ENCODE measurements at regions not wholly inside any gene's neighbourhood (a gene's known extent, or its start where the extent isn't known, plus 50 kb on each side); places are given as distances from the start of the nearest gene placed in this dataset.

- no peak overlapping the region for H3K9ac ChIP-seq (ENCODE audit: low read length)
- no peak overlapping the region for H2AFZ ChIP-seq (ENCODE audit: insufficient read depth, low read length, poor library complexity)
- H3K9me3 ChIP-seq (ENCODE audit: insufficient read depth, low read depth, low read length) = no peaks in the 10 kb centered on the region
- no peak overlapping the region for H2BK120ac ChIP-seq (ENCODE audit: insufficient read depth, low read length, poor library complexity)
- no peak overlapping the region for H2AK5ac ChIP-seq (ENCODE audit: low read length)
- WGBS (ENCODE audit: extremely low coverage, insufficient coverage, insufficient read length) = no CpG with 5 or more reads among the region's 3 CpGs
- no peak overlapping the region for H3K14ac ChIP-seq (ENCODE audit: low read length)
- H3K4me3 ChIP-seq (ENCODE audit: low read depth, low read length) = no peak overlapping the region
- no peaks in the 10 kb centered on the region for H3K27me3 ChIP-seq (ENCODE audit: insufficient read depth, low read length)
- no peak overlapping the region for H3K4me2 ChIP-seq (ENCODE audit: low read length)
- no peak overlapping the region for H2BK12ac ChIP-seq (ENCODE audit: low read length)
- no peak overlapping the region for H4K8ac ChIP-seq (ENCODE audit: low read depth, low read length)
- no peaks in the 10 kb centered on the region for H3K36me3 ChIP-seq (ENCODE audit: control insufficient read depth in 1 of 2, insufficient read depth in 2 of 2, low read length in 2 of 2)
- no peak overlapping the region for H3K23ac ChIP-seq (ENCODE audit: low read length)
- H3K79me1 ChIP-seq (ENCODE audit: low read length) = no peaks in the 10 kb centered on the region
- no peaks in the 10 kb centered on the region for H3K79me2 ChIP-seq (ENCODE audit: control insufficient read depth, insufficient read depth, low read length, poor library complexity)
- no peak for DNase-seq
- no peaks in the 10 kb centered on the region for H3K4me1 ChIP-seq (ENCODE audit: control insufficient read depth in 1 of 2, insufficient read depth in 2 of 2, low read length in 2 of 2)
- no peak overlapping the region for H3K27ac ChIP-seq (ENCODE audit: low read depth, low read length)
- H3K18ac ChIP-seq (ENCODE audit: low read length) = no peak overlapping the region
- no peak overlapping the region for H3K4ac ChIP-seq (ENCODE audit: low read depth, low read length)
- no peak overlapping the region for H2BK5ac ChIP-seq (ENCODE audit: low read depth, low read length, poor library complexity)
- no peak overlapping the region for H4K12ac ChIP-seq (ENCODE audit: low read depth, low read length)
- H4K91ac ChIP-seq (ENCODE audit: low read depth, low read length) = no peak overlapping the region
Measured at GRCh38 chr4:24089851-24090534, 200.1 kb upstream of the PPARGC1A start.

GRCh38 chr4:24080871-24081270, 191.0 kb upstream of the PPARGC1A start:
- H2BK5ac ChIP-seq (ENCODE audit: low read depth, low read length, poor library complexity) = no peak overlapping the region
- H3K27me3 ChIP-seq (ENCODE audit: insufficient read depth, low read length) = no peaks in the 10 kb centered on the region
- no peaks in the 10 kb centered on the region for H3K9me3 ChIP-seq (ENCODE audit: insufficient read depth, low read depth, low read length)
- no peak overlapping the region for H3K4me3 ChIP-seq (ENCODE audit: low read depth, low read length)
- H3K36me3 ChIP-seq (ENCODE audit: control insufficient read depth in 1 of 2, insufficient read depth in 2 of 2, low read length in 2 of 2) = no peaks in the 10 kb centered on the region
- no peak overlapping the region for H3K27ac ChIP-seq (ENCODE audit: low read depth, low read length)
- no peak overlapping the region for H2AK5ac ChIP-seq (ENCODE audit: low read length)
- no peak overlapping the region for H3K9ac ChIP-seq (ENCODE audit: low read length)
- no peaks in the 10 kb centered on the region for H3K4me1 ChIP-seq (ENCODE audit: control insufficient read depth in 1 of 2, insufficient read depth in 2 of 2, low read length in 2 of 2)
- H3K4me2 ChIP-seq (ENCODE audit: low read length) = no peak overlapping the region
- no CpG with 5 or more reads among the region's 2 CpGs for WGBS (ENCODE audit: extremely low coverage, insufficient coverage, insufficient read length)
- H4K91ac ChIP-seq (ENCODE audit: low read depth, low read length) = no peak overlapping the region
- no peak overlapping the region for H2BK12ac ChIP-seq (ENCODE audit: low read length)
- no peak overlapping the region for H2BK120ac ChIP-seq (ENCODE audit: insufficient read depth, low read length, poor library complexity)
- H3K18ac ChIP-seq (ENCODE audit: low read length) = no peak overlapping the region
- no peak overlapping the region for H4K8ac ChIP-seq (ENCODE audit: low read depth, low read length)
- no peaks in the 10 kb centered on the region for H3K79me2 ChIP-seq (ENCODE audit: control insufficient read depth, insufficient read depth, low read length, poor library complexity)
- H4K12ac ChIP-seq (ENCODE audit: low read depth, low read length) = no peak overlapping the region
- no peak for DNase-seq
- no peaks in the 10 kb centered on the region for H3K79me1 ChIP-seq (ENCODE audit: low read length)
- no peak overlapping the region for H3K4ac ChIP-seq (ENCODE audit: low read depth, low read length)
- H2AFZ ChIP-seq (ENCODE audit: insufficient read depth, low read length, poor library complexity) = no peak overlapping the region
- H3K23ac ChIP-seq (ENCODE audit: low read length) = no peak overlapping the region
- no peak overlapping the region for H3K14ac ChIP-seq (ENCODE audit: low read length)

DNA sequence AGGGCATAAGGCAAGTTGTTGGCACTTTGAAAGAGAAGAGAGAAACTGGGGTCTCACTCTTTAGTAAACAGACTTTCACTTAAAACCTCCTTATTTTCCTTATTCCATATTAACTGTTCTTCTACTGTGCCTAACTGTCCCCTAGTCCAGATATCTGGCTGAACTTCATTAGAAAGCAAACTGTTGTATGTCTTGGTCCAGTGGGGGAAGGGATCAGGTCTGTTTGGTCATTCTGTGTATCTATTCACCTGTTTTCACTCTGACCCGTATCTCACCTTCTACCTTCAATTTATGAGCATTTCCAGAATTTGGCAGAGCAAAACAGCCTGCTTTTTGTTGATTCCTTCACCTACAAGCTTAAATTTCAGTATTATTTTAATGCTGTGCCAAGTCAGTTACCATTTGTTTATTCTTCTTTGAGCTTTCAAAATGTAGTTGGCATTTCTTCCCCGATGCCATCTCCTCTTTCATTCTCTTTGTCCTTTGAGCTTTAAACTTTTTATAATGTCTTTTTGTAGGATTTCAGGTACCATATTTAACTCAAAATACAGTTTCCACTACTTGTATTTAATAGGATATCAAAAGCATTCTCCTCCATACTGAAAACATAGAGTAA, 188.6 kb upstream of the PPARGC1A start:
- Histone ChIP-seq H2AFZ (ENCODE audit: insufficient read depth, low read length, poor library complexity) (no peak overlapping the region), H3K79me1 (ENCODE audit: low read length) (no peaks in the 10 kb centered on the region), H3K36me3 (ENCODE audit: control insufficient read depth in 1 of 2, insufficient read depth in 2 of 2, low read length in 2 of 2) (no peaks in the 10 kb centered on the region), H3K9ac (ENCODE audit: low read length) (no peak overlapping the region), H3K9me3 (ENCODE audit: insufficient read depth, low read depth, low read length) (no peaks in the 10 kb centered on the region), H3K27me3 (ENCODE audit: insufficient read depth, low read length) (no peaks in the 10 kb centered on the region), H3K14ac (ENCODE audit: low read length) (no peak overlapping the region), H4K12ac (ENCODE audit: low read depth, low read length) (no peak overlapping the region), H3K27ac (ENCODE audit: low read depth, low read length) (no peak overlapping the region), H3K18ac (ENCODE audit: low read length) (no peak overlapping the region), H3K4me2 (ENCODE audit: low read length) (no peak overlapping the region), H2BK5ac (ENCODE audit: low read depth, low read length, poor library complexity) (no peak overlapping the region), H4K8ac (ENCODE audit: low read depth, low read length) (no peak overlapping the region), H3K4me3 (ENCODE audit: low read depth, low read length) (no peak overlapping the region), H2BK12ac (ENCODE audit: low read length) (no peak overlapping the region), H3K4me1 (ENCODE audit: control insufficient read depth in 1 of 2, insufficient read depth in 2 of 2, low read length in 2 of 2) (no peaks in the 10 kb centered on the region), H2AK5ac (ENCODE audit: low read length) (no peak overlapping the region), H3K23ac (ENCODE audit: low read length) (no peak overlapping the region), H4K91ac (ENCODE audit: low read depth, low read length) (no peak overlapping the region), H2BK120ac (ENCODE audit: insufficient read depth, low read length, poor library complexity) (no peak overlapping the region), H3K4ac (ENCODE audit: low read depth, low read length) (no peak overlapping the region), H3K79me2 (ENCODE audit: control insufficient read depth, insufficient read depth, low read length, poor library complexity) (no peaks in the 10 kb centered on the region)
- DNase-seq = no peak
- no CpG with 5 or more reads among the region's 2 CpGs for WGBS (ENCODE audit: extremely low coverage, insufficient coverage, insufficient read length)

DNA sequence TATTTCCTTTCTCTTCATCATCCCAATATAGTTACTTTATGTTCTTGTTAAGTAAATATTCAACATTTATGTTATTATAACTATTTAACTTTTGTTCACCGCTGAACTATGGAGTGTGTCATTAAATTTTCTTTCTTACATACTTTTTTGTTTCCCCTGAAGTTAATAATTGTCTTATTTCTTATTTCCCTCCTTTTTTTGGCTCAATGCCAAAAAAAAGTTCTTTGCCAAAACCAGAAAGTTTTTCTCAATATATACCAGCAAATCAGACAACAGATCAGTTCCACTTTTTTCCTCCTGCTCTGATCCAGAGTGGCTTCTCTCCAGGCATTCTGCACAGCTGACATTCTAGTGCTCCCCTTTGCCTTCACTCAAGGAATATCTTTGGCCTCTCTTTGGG, 187.0 kb upstream of the PPARGC1A start:
- H3K27me3 ChIP-seq (ENCODE audit: insufficient read depth, low read length) = no peaks in the 10 kb centered on the region
- no peak overlapping the region for H3K9ac ChIP-seq (ENCODE audit: low read length)
- no peak overlapping the region for H3K4me2 ChIP-seq (ENCODE audit: low read length)
- H2BK120ac ChIP-seq (ENCODE audit: insufficient read depth, low read length, poor library complexity) = no peak overlapping the region
- H3K79me2 ChIP-seq (ENCODE audit: control insufficient read depth, insufficient read depth, low read length, poor library complexity) = no peaks in the 10 kb centered on the region
- H2BK12ac ChIP-seq (ENCODE audit: low read length) = no peak overlapping the region
- H4K91ac ChIP-seq (ENCODE audit: low read depth, low read length) = no peak overlapping the region
- no peak overlapping the region for H2BK5ac ChIP-seq (ENCODE audit: low read depth, low read length, poor library complexity)
- DNase-seq = no peak
- no peak overlapping the region for H3K23ac ChIP-seq (ENCODE audit: low read length)
- H3K27ac ChIP-seq (ENCODE audit: low read depth, low read length) = no peak overlapping the region
- WGBS (ENCODE audit: extremely low coverage, insufficient coverage, insufficient read length) = no CpG with 5 or more reads among the region's 1 CpG
- no peak overlapping the region for H3K14ac ChIP-seq (ENCODE audit: low read length)
- no peaks in the 10 kb centered on the region for H3K9me3 ChIP-seq (ENCODE audit: insufficient read depth, low read depth, low read length)
- no peak overlapping the region for H3K18ac ChIP-seq (ENCODE audit: low read length)
- H3K4me3 ChIP-seq (ENCODE audit: low read depth, low read length) = no peak overlapping the region
- no peaks in the 10 kb centered on the region for H3K36me3 ChIP-seq (ENCODE audit: control insufficient read depth in 1 of 2, insufficient read depth in 2 of 2, low read length in 2 of 2)
- H2AFZ ChIP-seq (ENCODE audit: insufficient read depth, low read length, poor library complexity) = no peak overlapping the region
- H3K4me1 ChIP-seq (ENCODE audit: control insufficient read depth in 1 of 2, insufficient read depth in 2 of 2, low read length in 2 of 2) = no peaks in the 10 kb centered on the region
- H4K12ac ChIP-seq (ENCODE audit: low read depth, low read length) = no peak overlapping the region
- no peaks in the 10 kb centered on the region for H3K79me1 ChIP-seq (ENCODE audit: low read length)
- no peak overlapping the region for H4K8ac ChIP-seq (ENCODE audit: low read depth, low read length)
- no peak overlapping the region for H2AK5ac ChIP-seq (ENCODE audit: low read length)
- no peak overlapping the region for H3K4ac ChIP-seq (ENCODE audit: low read depth, low read length)
